CD4-positive, alpha-beta memory T cell (primary cell): ENCODE measurements at regions not wholly inside any gene's neighbourhood (a gene's known extent, or its start where the extent isn't known, plus 50 kb on each side); places are given as distances from the start of the nearest gene placed in this dataset.

Source experiments
- CTCF ChIA-PET: fragments of 350-600 bp; sonication (Branson Sonifier 250); formaldehyde crosslinking; loops from one replicate; lab custom pipeline; 2021; ENCODE audit warnings: inconsistent platforms; ENCODE audit not compliant: partially characterized antibody; lab: Charles Lee
- POLR2A ChIA-PET: fragments of 350-600 bp; sonication (Branson Sonifier 250); formaldehyde crosslinking; loops from one replicate; lab custom pipeline; 2021; ENCODE audit not compliant: partially characterized antibody; lab: Charles Lee
- DNase-seq, 5 donors: peaks; one replicate each; pipeline versions ENCODE4 v3.0.0 to v3.0.0-alpha.2; 2020 to 2022; ENCODE audit warnings: mixed read lengths in 1 of 5
- H3K27ac ChIP-seq: one replicate; pipeline ENCODE4 v1.7.0; 2013; ENCODE audit warnings: low read depth, low read length
- H3K27me3 ChIP-seq: 2 replicates; pipeline ENCODE4 v1.7.0; 2013; ENCODE audit warnings: mild to moderate bottlenecking, low read length, moderate library complexity; ENCODE audit not compliant: insufficient read depth
- H3K36me3 ChIP-seq: 2 replicates; pipeline ENCODE4 v1.7.0; 2013; ENCODE audit warnings: mild to moderate bottlenecking, low read length, moderate library complexity; ENCODE audit not compliant: insufficient read depth
- H3K4me1 ChIP-seq: 2 replicates; pipeline ENCODE4 v1.7.0; 2013; ENCODE audit warnings: mild to moderate bottlenecking, low read length, moderate library complexity; ENCODE audit not compliant: insufficient read depth
- H3K4me3 ChIP-seq, 2 donors: one replicate each; pipeline ENCODE4 v1.7.0; 2013; ENCODE audit warnings: low read length in 2 of 2, mild to moderate bottlenecking in 1 of 2
- H3K9me3 ChIP-seq, 2 donors: one replicate each; pipeline ENCODE4 v1.7.0; 2013; ENCODE audit warnings: low read length in 2 of 2, control low read depth in 1 of 2; ENCODE audit not compliant: control insufficient read depth in 1 of 2
- H3K27ac Mint-ChIP-seq, 7 donors: one replicate each; pipeline ENCODE4 v1.8.0; 2020 to 2021; ENCODE audit warnings: mixed read lengths in 7 of 7, mild to moderate bottlenecking in 6 of 7, inconsistent platforms in 3 of 7, moderate library complexity in 3 of 7
- H3K27me3 Mint-ChIP-seq, 2 donors: one replicate each; pipeline ENCODE4 v1.8.0; 2020 to 2021; ENCODE audit warnings: mixed read lengths in 2 of 2
- H3K36me3 Mint-ChIP-seq, 2 donors: one replicate each; pipeline ENCODE4 v1.8.0; 2020 to 2021; ENCODE audit warnings: mixed read lengths in 2 of 2, inconsistent platforms in 1 of 2, mild to moderate bottlenecking in 1 of 2
- H3K4me1 Mint-ChIP-seq, 4 donors: one replicate each; pipeline ENCODE4 v1.8.0; 2020 to 2021; ENCODE audit warnings: mixed read lengths in 4 of 4, mild to moderate bottlenecking in 1 of 4
- H3K4me3 Mint-ChIP-seq, 8 donors: one replicate each; pipeline ENCODE4 v1.8.0; 2020 to 2021; ENCODE audit warnings: mixed read lengths in 8 of 8, mild to moderate bottlenecking in 7 of 8, moderate library complexity in 6 of 8, inconsistent platforms in 3 of 8
- H3K9me3 Mint-ChIP-seq, 8 donors: one replicate each; pipeline ENCODE4 v1.8.0; 2020 to 2021; ENCODE audit warnings: mixed read lengths in 8 of 8, mild to moderate bottlenecking in 5 of 8, inconsistent platforms in 3 of 8, moderate library complexity in 1 of 8
- intact Hi-C: fragments of 100-400 bp; cut with micrococcal nuclease; formaldehyde crosslinking; loops from one replicate; pipeline ENCODE4 v1.15.1; 2023

- no peaks in the 10 kb centered on the region for H3K36me3 Mint-ChIP-seq
- ChIA-PET CTCF (no interaction called here), POLR2A (no interaction called here)
- H3K4me3 Mint-ChIP-seq, result peak overlapping the region in 1 of 8 donors; percentile 27
- peaks cover 18% of the 10 kb centered on the region for H3K4me1 ChIP-seq
- H3K36me3 ChIP-seq, result no peaks in the 10 kb centered on the region
- peaks cover 0 to 3% (median 0%) of the 10 kb centered on the region in 8 donors for H3K9me3 Mint-ChIP-seq
- no peaks in the 10 kb centered on the region for H3K27me3 ChIP-seq
- peaks cover 23 to 32% (median 30%) of the 10 kb centered on the region in 4 donors for H3K4me1 Mint-ChIP-seq
- H3K9me3 ChIP-seq, result no peaks in the 10 kb centered on the region
- no peaks in the 10 kb centered on the region for H3K27me3 Mint-ChIP-seq
- intact Hi-C loops, result no loop called here
- peak overlapping the region in 3 of 7 donors; percentile 59 to 64 (median 63) for H3K27ac Mint-ChIP-seq
- H3K4me3 ChIP-seq, result no peak overlapping the region
- no peak overlapping the region for H3K27ac ChIP-seq
- DNase-seq, result no peak
Measured at GRCh38 chr14:97539411-97539795, 742.2 kb downstream of the VRK1 start.

- peaks cover 18% of the 10 kb centered on the region for H3K4me1 ChIP-seq
- H3K27ac ChIP-seq, result no peak overlapping the region
- ChIA-PET CTCF (no interaction called here), POLR2A (no interaction called here)
- DNase-seq, result no peak
- H3K36me3 ChIP-seq, result no peaks in the 10 kb centered on the region
- no peaks in the 10 kb centered on the region for H3K9me3 ChIP-seq
- Mint-ChIP-seq H3K4me3 (no peak overlapping the region), H3K9me3 (peaks cover 0 to 3% (median 0%) of the 10 kb centered on the region in 8 donors), H3K4me1 (peaks cover 23 to 36% (median 30%) of the 10 kb centered on the region in 4 donors), H3K27ac (peak overlapping the region in 2 of 7 donors; percentile 63 to 64), H3K27me3 (no peaks in the 10 kb centered on the region), H3K36me3 (no peaks in the 10 kb centered on the region)
- H3K27me3 ChIP-seq, result no peaks in the 10 kb centered on the region
- no peak overlapping the region for H3K4me3 ChIP-seq
- intact Hi-C loops, result no loop called here
Measured at GRCh38 chr14:97539884-97540283, 742.7 kb downstream of the VRK1 start.

GRCh38 chr14:97543221-97543620 lies 746.0 kb downstream of the VRK1 start:
- peaks cover 23 to 36% (median 29%) of the 10 kb centered on the region in 4 donors for H3K4me1 Mint-ChIP-seq
- H3K9me3 Mint-ChIP-seq, result peaks cover 0 to 3% (median 0%) of the 10 kb centered on the region in 8 donors
- intact Hi-C loops, result no loop called here
- DNase-seq, result no peak
- Histone ChIP-seq H3K4me3 (no peak overlapping the region), H3K4me1 (peaks cover 18% of the 10 kb centered on the region), H3K27me3 (no peaks in the 10 kb centered on the region), H3K36me3 (no peaks in the 10 kb centered on the region), H3K27ac (no peak overlapping the region), H3K9me3 (no peaks in the 10 kb centered on the region)
- ChIA-PET CTCF (no interaction called here), POLR2A (no interaction called here)
- H3K27me3 Mint-ChIP-seq, result no peaks in the 10 kb centered on the region
- no peaks in the 10 kb centered on the region for H3K36me3 Mint-ChIP-seq
- peak overlapping the region in 2 of 7 donors; percentile 8 to 22 for H3K27ac Mint-ChIP-seq
- H3K4me3 Mint-ChIP-seq, result peak overlapping the region in 2 of 8 donors; percentile 0 to 11

GRCh38 chr14:97543816-97544215 lies 746.6 kb downstream of the VRK1 start:
- POLR2A ChIA-PET, result interaction anchor here (1.6 kb wide), 1 partner anchor 59 kb away, joined by 5 read pairs; no protein-coding TSS in a partner anchor
- Mint-ChIP-seq H3K9me3 (peaks cover 0 to 2% (median 0%) of the 10 kb centered on the region in 8 donors), H3K4me3 (peak overlapping the region in 7 of 8 donors; percentile 2 to 63 (median 37)), H3K27me3 (no peaks in the 10 kb centered on the region), H3K4me1 (peaks cover 20 to 30% (median 24%) of the 10 kb centered on the region in 4 donors), H3K36me3 (no peaks in the 10 kb centered on the region), H3K27ac (peak overlapping the region in 5 of 7 donors; percentile 12 to 59 (median 32))
- DNase-seq, result no peak
- CTCF ChIA-PET, result no interaction called here
- Histone ChIP-seq H3K36me3 (no peaks in the 10 kb centered on the region), H3K27me3 (no peaks in the 10 kb centered on the region), H3K4me1 (peaks cover 13% of the 10 kb centered on the region), H3K4me3 (no peak overlapping the region), H3K9me3 (no peaks in the 10 kb centered on the region), H3K27ac (no peak overlapping the region)
- intact Hi-C loops, result no loop called here

GRCh38 chr14:97544571-97544970 lies 747.4 kb downstream of the VRK1 start:
- DNase-seq, result no peak

GRCh38 chr14:97546491-97547230 lies 749.5 kb downstream of the VRK1 start:
- DNase-seq, result no peak
- H3K4me1 Mint-ChIP-seq, result peaks cover 15 to 19% (median 16%) of the 10 kb centered on the region in 4 donors
- peaks cover 11% of the 10 kb centered on the region for H3K4me1 ChIP-seq
- no peaks in the 10 kb centered on the region for H3K27me3 ChIP-seq
- no peaks in the 10 kb centered on the region for H3K27me3 Mint-ChIP-seq
- H3K9me3 ChIP-seq, result no peaks in the 10 kb centered on the region
- no peak overlapping the region for H3K27ac ChIP-seq
- no peak overlapping the region for H3K4me3 ChIP-seq
- H3K9me3 Mint-ChIP-seq, result peaks cover 0 to 2% (median 0%) of the 10 kb centered on the region in 8 donors
- POLR2A ChIA-PET, result no interaction called here
- no peak overlapping the region for H3K27ac Mint-ChIP-seq
- H3K36me3 ChIP-seq, result no peaks in the 10 kb centered on the region
- intact Hi-C loops, result no loop called here
- H3K36me3 Mint-ChIP-seq, result no peaks in the 10 kb centered on the region
- CTCF ChIA-PET, result interaction anchor here (1.3 kb wide), 1 partner anchor 362 kb away, joined by 4 read pairs; no protein-coding TSS in a partner anchor
- no peak overlapping the region for H3K4me3 Mint-ChIP-seq

More at GRCh38 chr14:97544571-97544970, 747.4 kb downstream of the VRK1 start:
- no peak overlapping the region for H3K27ac ChIP-seq
- Mint-ChIP-seq H3K27ac (peak overlapping the region in 1 of 7 donors; percentile 59), H3K9me3 (peaks cover 0 to 2% (median 0%) of the 10 kb centered on the region in 8 donors), H3K4me3 (peak overlapping the region in 2 of 8 donors; percentile 39 to 49), H3K36me3 (no peaks in the 10 kb centered on the region), H3K4me1 (peaks cover 17 to 23% (median 19%) of the 10 kb centered on the region in 4 donors), H3K27me3 (no peaks in the 10 kb centered on the region)
- ChIA-PET CTCF (no interaction called here), POLR2A (interaction anchor here (1.1 to 1.6 kb wide), 3 partner anchors 58 to 180 kb away, joined by 3 to 5 read pairs (median 4); no protein-coding TSS in a partner anchor)
- no peaks in the 10 kb centered on the region for H3K27me3 ChIP-seq
- intact Hi-C loops, result no loop called here
- no peak overlapping the region for H3K4me3 ChIP-seq
- peaks cover 11% of the 10 kb centered on the region for H3K4me1 ChIP-seq
- no peaks in the 10 kb centered on the region for H3K36me3 ChIP-seq
- H3K9me3 ChIP-seq, result no peaks in the 10 kb centered on the region

- no peaks in the 10 kb centered on the region for H3K36me3 Mint-ChIP-seq
- H3K4me3 Mint-ChIP-seq, result no peak overlapping the region
- Histone ChIP-seq H3K27ac (no peak overlapping the region), H3K4me1 (no peaks in the 10 kb centered on the region), H3K9me3 (no peaks in the 10 kb centered on the region), H3K36me3 (no peaks in the 10 kb centered on the region), H3K4me3 (no peak overlapping the region), H3K27me3 (no peaks in the 10 kb centered on the region)
- no peaks in the 10 kb centered on the region for H3K27me3 Mint-ChIP-seq
- DNase-seq, result no peak
- intact Hi-C loops, result no loop called here
- POLR2A ChIA-PET, result interaction anchor here (0.5 kb wide), 1 partner anchor 19 kb away, joined by 4 read pairs; no protein-coding TSS in a partner anchor
- H3K9me3 Mint-ChIP-seq, result peaks cover 0 to under 1% (median 0%) of the 10 kb centered on the region in 8 donors
- peaks cover 0 to 3% (median under 1%) of the 10 kb centered on the region in 4 donors for H3K4me1 Mint-ChIP-seq
- no peak overlapping the region for H3K27ac Mint-ChIP-seq
- CTCF ChIA-PET, result no interaction called here
Measured at GRCh38 chr14:97550463-97550862, 753.3 kb downstream of the VRK1 start.
